Activated T-helper 2 cell treated with anti-CD3 and anti-CD28 coated beads, Interferon-gamma antibody, Interleukin-2, Interleukin-4, amounts not matched to agents 10 μg/mL and 5 μg/mL and 100 μg/mL, durations not matched to agents 14 hours and 24 hours and 36 hours (primary cell): ENCODE measurements at regions not wholly inside any gene's neighbourhood (a gene's known extent, or its start where the extent isn't known, plus 50 kb on each side); places are given as distances from the start of the nearest gene placed in this dataset.
"Not testable (repeated sequence)": the region's sequence is repeated elsewhere in the genome, so short reads cannot be mapped to it uniquely, and the experiment has no call there.

Experiments used
- DNase-seq: peaks from one replicate; pipeline ENCODE4 v3.0.0; 2021; ENCODE audit warnings: low spot score
- H3K27ac Mint-ChIP-seq: one replicate; pipeline ENCODE4 v1.8.0; 2021; ENCODE audit warnings: mixed read lengths
- H3K27me3 Mint-ChIP-seq: one replicate; pipeline ENCODE4 v1.8.0; 2021; ENCODE audit warnings: low read depth, mixed read lengths
- H3K36me3 Mint-ChIP-seq: one replicate; pipeline ENCODE4 v1.8.0; 2021; ENCODE audit warnings: low read depth, mixed read lengths
- H3K4me1 Mint-ChIP-seq: one replicate; pipeline ENCODE4 v1.8.0; 2021; ENCODE audit warnings: low read depth, mixed read lengths
- H3K4me3 Mint-ChIP-seq: one replicate; pipeline ENCODE4 v1.8.0; 2021; ENCODE audit warnings: low read depth, mild to moderate bottlenecking, moderate library complexity, mixed read lengths
- H3K9me3 Mint-ChIP-seq: one replicate; pipeline ENCODE4 v1.8.0; 2021; ENCODE audit warnings: mixed read lengths
- intact Hi-C: fragments of 100-400 bp; cut with micrococcal nuclease; formaldehyde crosslinking; loops from one replicate; pipeline ENCODE4 v1.15.1; 2023

GRCh38 chr1:238438311-238439270 is 547.9 kb upstream of the ZP4 start:
- Mint-ChIP-seq H3K36me3 (no peaks in the 10 kb centered on the region), H3K4me3 (no peak overlapping the region), H3K4me1 (no peaks in the 10 kb centered on the region), H3K9me3 (peaks cover 20% of the 10 kb centered on the region), H3K27me3 (no peaks in the 10 kb centered on the region), H3K27ac (no peak overlapping the region)
- no peak for DNase-seq
- intact Hi-C loops, result no loop called here

GRCh38 chr1:238429703-238430102 is 539.0 kb upstream of the ZP4 start:
- H3K4me3 Mint-ChIP-seq, DNase-seq, H3K27me3 Mint-ChIP-seq, H3K4me1 Mint-ChIP-seq, H3K36me3 Mint-ChIP-seq, intact Hi-C loops, H3K27ac Mint-ChIP-seq: not testable (repeated sequence)
- peaks cover 29% of the 10 kb centered on the region for H3K9me3 Mint-ChIP-seq

- Mint-ChIP-seq H3K27ac (no peak overlapping the region), H3K27me3 (no peaks in the 10 kb centered on the region), H3K36me3 (no peaks in the 10 kb centered on the region), H3K4me1 (no peaks in the 10 kb centered on the region), H3K9me3 (peaks cover 11% of the 10 kb centered on the region), H3K4me3 (no peak overlapping the region)
- no peak for DNase-seq
- intact Hi-C loops, result no loop called here
Measured at GRCh38 chr1:238419209-238419608, 528.5 kb upstream of the ZP4 start.

GRCh38 chr1:238409932-238410331 is 519.2 kb upstream of the ZP4 start:
- Mint-ChIP-seq H3K4me3 (no peak overlapping the region), H3K36me3 (no peaks in the 10 kb centered on the region), H3K4me1 (no peaks in the 10 kb centered on the region), H3K27me3 (no peaks in the 10 kb centered on the region), H3K27ac (no peak overlapping the region), H3K9me3 (peaks cover 9% of the 10 kb centered on the region)
- no peak for DNase-seq
- intact Hi-C loops, result no loop called here

DNA sequence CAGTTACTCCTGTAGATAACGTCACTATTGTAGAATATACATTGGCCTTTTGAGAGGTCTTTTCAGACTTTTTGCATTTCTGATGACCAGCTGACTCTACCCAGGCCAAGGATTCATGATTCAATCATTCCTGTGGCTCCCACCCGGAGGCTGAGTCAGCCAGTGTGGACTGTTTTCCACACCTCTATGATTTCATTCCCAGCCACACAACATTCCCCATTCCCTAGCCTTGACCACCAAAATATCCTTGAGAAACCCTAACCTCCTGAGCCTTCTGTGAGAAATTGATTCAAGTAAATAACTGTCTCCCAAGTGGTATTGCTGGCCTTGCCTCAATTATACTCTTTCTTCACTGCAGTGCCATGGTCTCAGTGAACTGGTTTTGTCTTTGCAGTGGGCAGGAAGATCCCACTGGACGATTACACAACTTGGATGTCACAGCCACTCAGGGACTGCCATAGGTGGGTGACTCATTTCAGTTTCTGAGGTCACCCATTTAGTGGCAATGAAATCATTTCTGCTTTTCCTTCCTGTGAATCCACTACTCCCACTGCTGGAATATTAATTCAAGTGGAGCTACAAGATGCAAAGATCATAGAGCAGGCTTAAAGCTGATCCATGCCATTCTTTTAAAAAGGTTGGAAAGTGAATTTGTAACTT is 518.6 kb upstream of the ZP4 start:
- intact Hi-C loops, result no loop called here
- peaks cover 9% of the 10 kb centered on the region for H3K9me3 Mint-ChIP-seq
- no peaks in the 10 kb centered on the region for H3K36me3 Mint-ChIP-seq
- DNase-seq, result no peak
- no peak overlapping the region for H3K27ac Mint-ChIP-seq
- H3K4me3 Mint-ChIP-seq, result no peak overlapping the region
- H3K27me3 Mint-ChIP-seq, result no peaks in the 10 kb centered on the region
- no peaks in the 10 kb centered on the region for H3K4me1 Mint-ChIP-seq

DNA sequence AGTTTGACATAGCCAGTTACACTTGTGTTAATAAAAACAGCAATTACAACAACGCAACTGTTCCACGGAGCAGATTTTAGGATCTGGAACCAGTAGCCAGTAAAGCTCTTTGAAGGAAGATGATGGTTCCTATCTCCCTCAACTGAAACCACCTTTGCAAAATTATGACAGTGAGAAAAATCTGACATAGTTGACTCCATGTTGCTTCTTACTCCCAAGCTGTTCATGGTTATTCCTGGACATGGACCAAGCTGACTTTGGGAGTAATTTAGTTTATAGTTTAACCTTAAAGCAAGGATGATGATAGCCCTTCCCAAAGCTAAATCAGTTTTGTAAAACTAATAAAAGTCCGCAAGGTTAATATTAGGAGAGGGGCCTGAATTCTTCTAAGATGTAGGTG is 518.0 kb upstream of the ZP4 start:
- no peaks in the 10 kb centered on the region for H3K36me3 Mint-ChIP-seq
- H3K27me3 Mint-ChIP-seq, result no peaks in the 10 kb centered on the region
- no peak overlapping the region for H3K27ac Mint-ChIP-seq
- peaks cover 8% of the 10 kb centered on the region for H3K9me3 Mint-ChIP-seq
- intact Hi-C loops, result no loop called here
- no peak for DNase-seq
- H3K4me1 Mint-ChIP-seq, result no peaks in the 10 kb centered on the region
- no peak overlapping the region for H3K4me3 Mint-ChIP-seq

GRCh38 chr1:238406098-238406860 is 515.6 kb upstream of the ZP4 start:
- Mint-ChIP-seq H3K36me3 (no peaks in the 10 kb centered on the region), H3K4me3 (no peak overlapping the region), H3K9me3 (peaks cover 9% of the 10 kb centered on the region), H3K4me1 (no peaks in the 10 kb centered on the region), H3K27me3 (no peaks in the 10 kb centered on the region), H3K27ac (no peak overlapping the region)
- no peak for DNase-seq
- intact Hi-C loops, result no loop called here

DNA sequence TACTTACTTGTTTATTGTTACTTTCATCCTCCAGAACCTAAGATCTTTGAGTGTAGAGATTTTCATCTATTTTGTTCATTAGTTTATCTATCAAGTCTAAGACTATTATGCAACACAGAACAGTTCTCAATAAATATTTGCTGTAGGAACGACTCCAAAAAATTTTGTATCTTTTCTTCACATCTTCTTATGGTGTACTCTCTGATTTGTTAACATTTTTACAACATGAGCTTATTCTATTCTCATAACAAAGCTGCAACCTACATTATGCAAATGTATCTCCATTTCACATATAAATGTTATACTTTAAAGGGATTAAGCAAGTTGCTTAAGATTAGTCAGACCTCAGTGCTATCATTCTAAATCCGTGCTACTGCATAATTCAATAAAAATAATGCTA is 514.2 kb upstream of the ZP4 start:
- intact Hi-C loops, result no loop called here
- no peaks in the 10 kb centered on the region for H3K27me3 Mint-ChIP-seq
- no peak overlapping the region for H3K4me3 Mint-ChIP-seq
- no peaks in the 10 kb centered on the region for H3K36me3 Mint-ChIP-seq
- no peak overlapping the region for H3K27ac Mint-ChIP-seq
- H3K9me3 Mint-ChIP-seq, result peaks cover 9% of the 10 kb centered on the region
- no peak for DNase-seq
- H3K4me1 Mint-ChIP-seq, result no peaks in the 10 kb centered on the region

GRCh38 chr1:238404481-238404880 is 513.8 kb upstream of the ZP4 start:
- no peak overlapping the region for H3K27ac Mint-ChIP-seq

GRCh38 chr1:238401144-238401543 is 510.4 kb upstream of the ZP4 start:
- H3K4me1 Mint-ChIP-seq, result no peaks in the 10 kb centered on the region
- H3K27ac Mint-ChIP-seq, result no peak overlapping the region
- DNase-seq, result no peak
- H3K36me3 Mint-ChIP-seq, result no peaks in the 10 kb centered on the region
- intact Hi-C loops, result no loop called here
- no peak overlapping the region for H3K4me3 Mint-ChIP-seq
- peaks cover 14% of the 10 kb centered on the region for H3K9me3 Mint-ChIP-seq
- H3K27me3 Mint-ChIP-seq, result no peaks in the 10 kb centered on the region

More at GRCh38 chr1:238404481-238404880, 513.8 kb upstream of the ZP4 start:
- no peaks in the 10 kb centered on the region for H3K27me3 Mint-ChIP-seq
- no peaks in the 10 kb centered on the region for H3K36me3 Mint-ChIP-seq
- no peak overlapping the region for H3K4me3 Mint-ChIP-seq
- H3K4me1 Mint-ChIP-seq, result no peaks in the 10 kb centered on the region
- intact Hi-C loops, result no loop called here
- H3K9me3 Mint-ChIP-seq, result peaks cover 13% of the 10 kb centered on the region
- DNase-seq, result no peak

DNA sequence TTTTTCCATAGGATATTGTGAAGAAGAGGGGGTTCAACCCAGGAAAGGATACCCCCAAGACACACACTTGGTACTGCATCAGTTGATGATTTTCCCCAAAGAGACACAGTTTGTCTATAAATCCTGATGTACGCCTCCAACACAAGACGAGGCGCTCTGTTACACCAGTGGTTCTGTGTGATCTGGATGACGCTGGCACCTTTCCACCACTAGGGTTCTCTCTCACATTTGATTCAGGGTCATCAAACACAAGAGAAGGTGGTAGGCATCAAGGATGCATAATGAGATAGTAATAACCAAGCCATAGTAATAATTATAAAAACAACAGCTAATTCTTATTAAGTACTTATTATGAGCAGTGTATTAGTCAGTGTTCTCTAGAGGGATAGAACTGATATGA is 508.8 kb upstream of the ZP4 start:
- intact Hi-C loops, result no loop called here
- DNase-seq, result no peak
- H3K4me1 Mint-ChIP-seq, result no peaks in the 10 kb centered on the region
- H3K27ac Mint-ChIP-seq, result no peak overlapping the region
- H3K36me3 Mint-ChIP-seq, result no peaks in the 10 kb centered on the region
- H3K4me3 Mint-ChIP-seq, result no peak overlapping the region
- H3K27me3 Mint-ChIP-seq, result no peaks in the 10 kb centered on the region
- H3K9me3 Mint-ChIP-seq, result peaks cover 14% of the 10 kb centered on the region

GRCh38 chr1:238396140-238396539 is 505.4 kb upstream of the ZP4 start:
- Mint-ChIP-seq H3K27me3 (no peaks in the 10 kb centered on the region), H3K9me3 (peaks cover 5% of the 10 kb centered on the region)
- intact Hi-C loops, result no loop called here

GRCh38 chr1:238384381-238384780 is 493.7 kb upstream of the ZP4 start:
- intact Hi-C loops, result no loop called here
- Mint-ChIP-seq H3K27ac (no peak overlapping the region), H3K4me1 (no peaks in the 10 kb centered on the region), H3K36me3 (no peaks in the 10 kb centered on the region), H3K9me3 (peaks cover 20% of the 10 kb centered on the region), H3K4me3 (no peak overlapping the region), H3K27me3 (no peaks in the 10 kb centered on the region)
- DNase-seq, result no peak

More at GRCh38 chr1:238396140-238396539, 505.4 kb upstream of the ZP4 start:
- no peak for DNase-seq
- Mint-ChIP-seq H3K4me3 (no peak overlapping the region), H3K36me3 (no peaks in the 10 kb centered on the region), H3K4me1 (no peaks in the 10 kb centered on the region), H3K27ac (no peak overlapping the region)
